ENCODE measurements at regions not wholly inside any gene's neighbourhood (a gene's known extent, or its start where the extent isn't known, plus 50 kb on each side); places are given as distances from the start of the nearest gene placed in this dataset.

DNA sequence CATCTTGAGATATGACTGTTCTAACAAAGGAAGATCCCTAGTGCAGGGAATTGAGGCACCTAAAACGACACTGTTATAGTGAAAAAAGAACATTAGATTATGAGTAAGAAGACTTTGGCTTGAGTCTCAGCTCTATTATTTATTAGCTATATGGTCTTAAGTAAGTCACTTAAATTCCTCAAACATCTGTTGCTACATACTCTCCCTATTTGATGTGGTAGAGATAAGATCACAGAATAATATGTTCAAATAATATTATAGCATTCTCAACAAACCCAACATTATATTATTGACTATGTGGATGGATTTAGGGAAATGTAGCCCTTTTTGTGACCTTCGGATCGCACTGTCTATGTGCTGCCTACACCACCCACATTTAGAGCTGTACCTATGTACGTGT lies 136.9 kb downstream of the P2RY1 start:
- TF ChIP-seq, protein P1, sequence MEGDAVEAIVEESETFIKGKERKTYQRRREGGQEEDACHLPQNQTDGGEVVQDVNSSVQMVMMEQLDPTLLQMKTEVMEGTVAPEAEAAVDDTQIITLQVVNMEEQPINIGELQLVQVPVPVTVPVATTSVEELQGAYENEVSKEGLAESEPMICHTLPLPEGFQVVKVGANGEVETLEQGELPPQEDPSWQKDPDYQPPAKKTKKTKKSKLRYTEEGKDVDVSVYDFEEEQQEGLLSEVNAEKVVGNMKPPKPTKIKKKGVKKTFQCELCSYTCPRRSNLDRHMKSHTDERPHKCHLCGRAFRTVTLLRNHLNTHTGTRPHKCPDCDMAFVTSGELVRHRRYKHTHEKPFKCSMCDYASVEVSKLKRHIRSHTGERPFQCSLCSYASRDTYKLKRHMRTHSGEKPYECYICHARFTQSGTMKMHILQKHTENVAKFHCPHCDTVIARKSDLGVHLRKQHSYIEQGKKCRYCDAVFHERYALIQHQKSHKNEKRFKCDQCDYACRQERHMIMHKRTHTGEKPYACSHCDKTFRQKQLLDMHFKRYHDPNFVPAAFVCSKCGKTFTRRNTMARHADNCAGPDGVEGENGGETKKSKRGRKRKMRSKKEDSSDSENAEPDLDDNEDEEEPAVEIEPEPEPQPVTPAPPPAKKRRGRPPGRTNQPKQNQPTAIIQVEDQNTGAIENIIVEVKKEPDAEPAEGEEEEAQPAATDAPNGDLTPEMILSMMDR (IDR thresholded peaks at IDR 0.05), result no peak
- Histone ChIP-seq H3K36me3 (no peaks in the 10 kb centered on the region), H3K4me3 (no peak overlapping the region), H3K27me3 (no peaks in the 10 kb centered on the region), H3K9me3 (no peaks in the 10 kb centered on the region), H3K27ac (no peak overlapping the region), H3K4me1 (no peaks in the 10 kb centered on the region)
- ATAC-seq, result no peak
- intact Hi-C loops (cut with DNase I), result no loop called here
- DNase-seq, result no peak

GRCh38 chr3:152973575-152973974 lies 138.6 kb downstream of the P2RY1 start:
- DNase-seq, result no peak
- no peaks in the 10 kb centered on the region for H3K36me3 ChIP-seq
- no peaks in the 10 kb centered on the region for H3K27me3 ChIP-seq
- TF ChIP-seq, protein P1 (IDR thresholded peaks at IDR 0.05), result no peak
- H3K9me3 ChIP-seq, result no peaks in the 10 kb centered on the region
- intact Hi-C loops (cut with DNase I), result no loop called here
- H3K27ac ChIP-seq, result no peak overlapping the region
- H3K4me1 ChIP-seq, result no peaks in the 10 kb centered on the region
- no peak for ATAC-seq
- H3K4me3 ChIP-seq, result no peak overlapping the region

DNA sequence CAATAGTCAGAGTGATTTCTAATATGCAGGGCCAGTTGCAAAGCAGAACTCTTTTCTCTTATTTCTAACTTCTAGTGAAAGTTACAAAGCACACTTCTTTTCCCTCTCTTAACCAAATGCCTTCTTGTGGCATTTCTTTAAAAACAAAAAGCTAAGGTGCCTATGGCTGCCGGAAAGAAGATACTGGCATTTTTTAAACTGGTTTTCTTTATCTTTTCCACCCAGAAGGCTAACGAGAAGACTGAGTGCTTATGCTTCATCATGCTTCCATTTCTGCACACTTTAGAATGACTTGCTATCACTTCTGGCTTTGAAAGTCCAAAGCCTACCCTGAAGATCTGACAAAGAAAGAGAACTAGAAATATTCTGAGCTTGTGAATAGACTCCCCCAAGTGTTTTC lies 141.3 kb downstream of the P2RY1 start:
- Histone ChIP-seq H3K27ac (no peak overlapping the region), H3K27me3 (no peaks in the 10 kb centered on the region), H3K9me3 (no peaks in the 10 kb centered on the region), H3K4me3 (no peak overlapping the region), H3K4me1 (no peaks in the 10 kb centered on the region), H3K36me3 (no peaks in the 10 kb centered on the region)
- no peak for ATAC-seq
- TF ChIP-seq, protein P1 (IDR thresholded peaks at IDR 0.05), result no peak
- intact Hi-C loops (cut with DNase I), result no loop called here
- no peak for DNase-seq

- no peak for DNase-seq
- Histone ChIP-seq H3K27me3 (no peaks in the 10 kb centered on the region), H3K36me3 (no peaks in the 10 kb centered on the region), H3K9me3 (no peaks in the 10 kb centered on the region), H3K27ac (no peak overlapping the region), H3K4me3 (no peak overlapping the region), H3K4me1 (no peaks in the 10 kb centered on the region)
- intact Hi-C loops (cut with DNase I), result no loop called here
- TF ChIP-seq, protein P1 (IDR thresholded peaks at IDR 0.05), result no peak
- no peak for ATAC-seq
Observed at GRCh38 chr3:152977366-152977765, 142.4 kb downstream of the P2RY1 start.

- Histone ChIP-seq H3K36me3 (no peaks in the 10 kb centered on the region), H3K27ac (no peak overlapping the region), H3K27me3 (no peaks in the 10 kb centered on the region), H3K9me3 (no peaks in the 10 kb centered on the region), H3K4me3 (no peak overlapping the region), H3K4me1 (no peaks in the 10 kb centered on the region)
- no peak for ATAC-seq
- intact Hi-C loops (cut with DNase I), result no loop called here
- TF ChIP-seq, protein P1 (IDR thresholded peaks at IDR 0.05), result no peak
- no peak for DNase-seq
Observed at GRCh38 chr3:152978152-152978551, 143.2 kb downstream of the P2RY1 start.

Data from left lung (tissue), 4 donors.